Large intestine (tissue), 3 donors: ENCODE measurements at regions not wholly inside any gene's neighbourhood (a gene's known extent, or its start where the extent isn't known, plus 50 kb on each side); places are given as distances from the start of the nearest gene placed in this dataset.
A peak's percentile ranks its signal among the peaks of the same experiment; 100 is the strongest.

ENCODE experiments used
- DNase-seq, 2 donors: peaks; one replicate each; pipeline versions ENCODE4 v3.0.0 to v3.0.0-alpha.2; 2013
- H3K27ac ChIP-seq: one replicate; pipeline ENCODE4 v1.5.1; 2013; ENCODE audit warnings: low read length
- H3K27me3 ChIP-seq: 2 replicates; pipeline ENCODE4 v1.6.1; 2013; ENCODE audit warnings: low read length; ENCODE audit not compliant: control insufficient read depth, insufficient read depth
- H3K36me3 ChIP-seq: 2 replicates; pipeline ENCODE4 v1.6.1; 2013; ENCODE audit warnings: low read length; ENCODE audit not compliant: control insufficient read depth, insufficient read depth
- H3K4me1 ChIP-seq: one replicate; pipeline ENCODE4 v1.6.1; 2013; ENCODE audit warnings: low read length; ENCODE audit not compliant: control insufficient read depth, insufficient read depth
- H3K4me3 ChIP-seq: one replicate; pipeline ENCODE4 v1.5.1; 2013; ENCODE audit warnings: low read length
- H3K9me3 ChIP-seq: one replicate; pipeline ENCODE4 v1.6.1; 2013; ENCODE audit warnings: mild to moderate bottlenecking, low read depth, low read length, moderate library complexity; ENCODE audit not compliant: control insufficient read depth
- WGBS: methylation state at CpG from one replicate; pipeline ENCODE4 v1.1.5; 2013; ENCODE audit warnings: low lambda C conversion rate; ENCODE audit not compliant: insufficient coverage; 5-methylcytosine and 5-hydroxymethylcytosine counted together

- 80% methylated on average over 1 of the region's 3 CpGs for WGBS
- Histone ChIP-seq H3K27me3 (no peaks in the 10 kb centered on the region), H3K4me1 (no peaks in the 10 kb centered on the region), H3K27ac (no peak overlapping the region), H3K9me3 (no peaks in the 10 kb centered on the region), H3K4me3 (no peak overlapping the region), H3K36me3 (no peaks in the 10 kb centered on the region)
- DNase-seq: no peak
Measured at GRCh38 chr5:35325836-35326235, 95.5 kb upstream of the PRLR start.

- Histone ChIP-seq H3K4me1 (no peaks in the 10 kb centered on the region), H3K27ac (no peak overlapping the region), H3K9me3 (no peaks in the 10 kb centered on the region), H3K27me3 (no peaks in the 10 kb centered on the region), H3K36me3 (no peaks in the 10 kb centered on the region), H3K4me3 (no peak overlapping the region)
- DNase-seq: no peak
- no CpG with 5 or more reads among the region's 6 CpGs for WGBS
Measured at GRCh38 chr5:35324679-35325078, 94.4 kb upstream of the PRLR start.

- H3K27ac ChIP-seq: no peak overlapping the region
- H3K9me3 ChIP-seq: no peaks in the 10 kb centered on the region
- H3K4me1 ChIP-seq: no peaks in the 10 kb centered on the region
- no peaks in the 10 kb centered on the region for H3K27me3 ChIP-seq
- no peak for DNase-seq
- no CpG with 5 or more reads among the region's 4 CpGs for WGBS
- no peaks in the 10 kb centered on the region for H3K36me3 ChIP-seq
- H3K4me3 ChIP-seq: no peak overlapping the region
Measured at GRCh38 chr5:35324201-35324600, 93.9 kb upstream of the PRLR start.

GRCh38 chr5:35320029-35320428 is 89.7 kb upstream of the PRLR start:
- DNase-seq: no peak
- H3K27me3 ChIP-seq: no peaks in the 10 kb centered on the region
- no peak overlapping the region for H3K27ac ChIP-seq
- no peaks in the 10 kb centered on the region for H3K9me3 ChIP-seq
- H3K4me3 ChIP-seq: no peak overlapping the region
- H3K36me3 ChIP-seq: no peaks in the 10 kb centered on the region
- WGBS: no CpG with 5 or more reads among the region's 3 CpGs
- H3K4me1 ChIP-seq: no peaks in the 10 kb centered on the region

- DNase-seq: peak in 1 of 2 donors; percentile 26
Measured at GRCh38 chr5:35319333-35320002, 89.2 kb upstream of the PRLR start.

GRCh38 chr5:35317586-35317985 is 87.3 kb upstream of the PRLR start:
- DNase-seq: no peak
- no CpG with 5 or more reads among the region's 2 CpGs for WGBS
- Histone ChIP-seq H3K36me3 (no peaks in the 10 kb centered on the region), H3K4me3 (no peak overlapping the region), H3K4me1 (no peaks in the 10 kb centered on the region), H3K9me3 (no peaks in the 10 kb centered on the region), H3K27ac (no peak overlapping the region), H3K27me3 (no peaks in the 10 kb centered on the region)

More at GRCh38 chr5:35319333-35320002, 89.2 kb upstream of the PRLR start:
- H3K4me3 ChIP-seq: no peak overlapping the region
- WGBS: 75% methylated on average over 2 of the region's 4 CpGs
- no peaks in the 10 kb centered on the region for H3K4me1 ChIP-seq
- H3K27me3 ChIP-seq: no peaks in the 10 kb centered on the region
- H3K36me3 ChIP-seq: no peaks in the 10 kb centered on the region
- no peaks in the 10 kb centered on the region for H3K9me3 ChIP-seq
- H3K27ac ChIP-seq: no peak overlapping the region

- DNase-seq: no peak
- no CpG with 5 or more reads among the region's 4 CpGs for WGBS
- no peaks in the 10 kb centered on the region for H3K9me3 ChIP-seq
Measured at GRCh38 chr5:35316611-35317274, 86.5 kb upstream of the PRLR start.

GRCh38 chr5:35313291-35313690 is 83.0 kb upstream of the PRLR start:
- Histone ChIP-seq H3K4me3 (no peak overlapping the region), H3K9me3 (no peaks in the 10 kb centered on the region), H3K4me1 (no peaks in the 10 kb centered on the region), H3K36me3 (no peaks in the 10 kb centered on the region), H3K27ac (no peak overlapping the region), H3K27me3 (no peaks in the 10 kb centered on the region)
- no peak for DNase-seq
- no CpG with 5 or more reads among the region's 2 CpGs for WGBS

More at GRCh38 chr5:35316611-35317274, 86.5 kb upstream of the PRLR start:
- Histone ChIP-seq H3K36me3 (no peaks in the 10 kb centered on the region), H3K27ac (no peak overlapping the region), H3K27me3 (no peaks in the 10 kb centered on the region), H3K4me1 (no peaks in the 10 kb centered on the region), H3K4me3 (no peak overlapping the region)

- no peaks in the 10 kb centered on the region for H3K27me3 ChIP-seq
- WGBS: no CpG with 5 or more reads among the region's 1 CpG
- H3K36me3 ChIP-seq: no peaks in the 10 kb centered on the region
- no peaks in the 10 kb centered on the region for H3K4me1 ChIP-seq
- H3K4me3 ChIP-seq: no peak overlapping the region
- H3K9me3 ChIP-seq: no peaks in the 10 kb centered on the region
- no peak for DNase-seq
- H3K27ac ChIP-seq: no peak overlapping the region
Measured at GRCh38 chr5:35312267-35312666, 82.0 kb upstream of the PRLR start.

- Histone ChIP-seq H3K9me3 (no peaks in the 10 kb centered on the region), H3K4me3 (no peak overlapping the region), H3K4me1 (no peaks in the 10 kb centered on the region), H3K27me3 (no peaks in the 10 kb centered on the region), H3K27ac (no peak overlapping the region), H3K36me3 (no peaks in the 10 kb centered on the region)
- no peak for DNase-seq
- WGBS: 100% methylated on average over 3 of the region's 7 CpGs
Measured at GRCh38 chr5:35309365-35310130, 79.3 kb upstream of the PRLR start.
